ENCODE measurements at regions not wholly inside any gene's neighbourhood (a gene's known extent, or its start where the extent isn't known, plus 50 kb on each side); places are given as distances from the start of the nearest gene placed in this dataset.

DNA sequence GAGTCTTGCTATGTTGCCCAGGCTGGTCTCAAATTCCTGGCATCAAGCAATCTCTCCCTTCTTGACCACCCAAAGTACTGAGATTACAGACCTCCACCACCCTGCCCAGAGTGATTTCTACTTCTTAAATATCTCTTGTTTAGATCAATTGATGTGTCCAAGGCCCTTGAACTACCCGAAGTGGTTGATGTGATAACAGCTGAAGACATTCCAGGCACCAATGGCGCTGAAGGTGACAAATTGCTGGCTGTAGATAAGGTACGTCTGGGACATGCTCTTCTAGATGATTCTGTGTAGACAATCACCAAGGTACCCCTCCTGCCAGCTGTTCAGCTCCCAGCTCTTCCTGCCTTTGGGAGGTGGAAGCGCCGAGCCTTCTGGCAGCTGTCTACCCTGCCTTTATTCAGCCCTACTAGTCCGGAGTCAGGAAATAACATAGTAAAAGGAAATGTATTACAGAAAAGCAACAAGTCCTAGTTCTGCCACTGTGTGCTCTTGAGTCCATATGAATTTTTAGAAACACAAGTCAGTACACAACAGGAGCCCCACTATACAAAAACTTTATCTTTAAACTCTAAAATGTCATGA is 61.3 kb upstream of the BZW1 start:
- TF ChIP-seq POLR2A (IDR thresholded peaks at IDR 0.05) (no peak), EP300 (IDR thresholded peaks at IDR 0.05) (no peak)
- TF ChIP-seq, protein P1, sequence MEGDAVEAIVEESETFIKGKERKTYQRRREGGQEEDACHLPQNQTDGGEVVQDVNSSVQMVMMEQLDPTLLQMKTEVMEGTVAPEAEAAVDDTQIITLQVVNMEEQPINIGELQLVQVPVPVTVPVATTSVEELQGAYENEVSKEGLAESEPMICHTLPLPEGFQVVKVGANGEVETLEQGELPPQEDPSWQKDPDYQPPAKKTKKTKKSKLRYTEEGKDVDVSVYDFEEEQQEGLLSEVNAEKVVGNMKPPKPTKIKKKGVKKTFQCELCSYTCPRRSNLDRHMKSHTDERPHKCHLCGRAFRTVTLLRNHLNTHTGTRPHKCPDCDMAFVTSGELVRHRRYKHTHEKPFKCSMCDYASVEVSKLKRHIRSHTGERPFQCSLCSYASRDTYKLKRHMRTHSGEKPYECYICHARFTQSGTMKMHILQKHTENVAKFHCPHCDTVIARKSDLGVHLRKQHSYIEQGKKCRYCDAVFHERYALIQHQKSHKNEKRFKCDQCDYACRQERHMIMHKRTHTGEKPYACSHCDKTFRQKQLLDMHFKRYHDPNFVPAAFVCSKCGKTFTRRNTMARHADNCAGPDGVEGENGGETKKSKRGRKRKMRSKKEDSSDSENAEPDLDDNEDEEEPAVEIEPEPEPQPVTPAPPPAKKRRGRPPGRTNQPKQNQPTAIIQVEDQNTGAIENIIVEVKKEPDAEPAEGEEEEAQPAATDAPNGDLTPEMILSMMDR (IDR thresholded peaks at IDR 0.05): no peak

Data from ovary (tissue), 3 donors.